ENCODE measurements at regions not wholly inside any gene's neighbourhood (a gene's known extent, or its start where the extent isn't known, plus 50 kb on each side); places are given as distances from the start of the nearest gene placed in this dataset.

- no peak for TF ChIP-seq POLR2A (IDR thresholded peaks at IDR 0.05)
- no peak for TF ChIP-seq CTCF (IDR thresholded peaks at IDR 0.05)
Measured at GRCh38 chr7:46486256-46487206, 565.5 kb upstream of the IGFBP3 start.
